ENCODE measurements at regions not wholly inside any gene's neighbourhood (a gene's known extent, or its start where the extent isn't known, plus 50 kb on each side); places are given as distances from the start of the nearest gene placed in this dataset.
"Not testable (repeated sequence)": the region's sequence is repeated elsewhere in the genome, so short reads cannot be mapped to it uniquely, and the experiment has no call there.

DNA sequence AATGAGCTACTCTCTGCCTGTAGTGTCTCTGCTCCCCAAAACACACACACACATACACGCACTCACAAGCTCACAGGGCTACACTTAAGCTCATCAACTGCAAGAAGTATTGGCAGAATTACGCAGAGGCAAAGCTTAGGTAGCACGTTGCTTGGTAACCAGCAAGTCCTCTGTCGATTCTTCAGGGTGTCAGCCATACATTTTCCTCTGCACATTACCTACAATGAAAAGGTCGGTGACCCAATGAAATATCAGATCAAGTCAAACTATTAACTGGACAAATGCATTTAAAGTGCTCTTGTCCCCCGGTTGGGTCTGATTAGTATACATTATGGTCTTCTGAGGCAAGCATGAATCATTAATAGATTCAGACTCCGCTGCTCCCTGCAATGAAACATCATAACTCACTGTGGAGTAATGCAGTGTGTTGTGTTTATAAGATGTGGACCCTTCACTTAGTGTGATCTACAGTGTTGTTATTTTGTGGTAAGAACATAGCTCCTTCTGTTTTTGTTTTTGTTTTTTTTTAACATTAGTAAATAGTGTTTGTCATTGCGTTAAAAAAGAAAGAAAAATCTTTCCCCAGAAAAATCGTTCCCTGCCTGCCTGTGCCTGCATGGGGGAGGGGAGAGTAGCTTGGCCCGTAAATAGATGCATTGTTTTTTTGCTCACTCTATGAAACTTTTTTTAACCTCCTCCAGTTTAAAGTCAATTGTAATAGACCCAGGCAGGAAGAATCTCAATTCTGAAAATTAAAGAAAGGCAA is 325.5 kb downstream of the SFMBT2 start:
- Mint-ChIP-seq H3K4me3 (no peak overlapping the region), H3K27me3 (peaks cover 32% of the 10 kb centered on the region), H3K36me3 (ENCODE audit: low read depth) (no peaks in the 10 kb centered on the region), H3K27ac (no peak overlapping the region), H3K4me1 (no peaks in the 10 kb centered on the region), H3K9me3 (no peaks in the 10 kb centered on the region)
- ChIA-PET CTCF (interaction anchor here (1.1 to 1.2 kb wide), 2 partner anchors 166 to 167 kb away, joined by 3 read pairs; no protein-coding TSS in a partner anchor), POLR2A (no interaction called here)
- DNase-seq = no peak

DNA sequence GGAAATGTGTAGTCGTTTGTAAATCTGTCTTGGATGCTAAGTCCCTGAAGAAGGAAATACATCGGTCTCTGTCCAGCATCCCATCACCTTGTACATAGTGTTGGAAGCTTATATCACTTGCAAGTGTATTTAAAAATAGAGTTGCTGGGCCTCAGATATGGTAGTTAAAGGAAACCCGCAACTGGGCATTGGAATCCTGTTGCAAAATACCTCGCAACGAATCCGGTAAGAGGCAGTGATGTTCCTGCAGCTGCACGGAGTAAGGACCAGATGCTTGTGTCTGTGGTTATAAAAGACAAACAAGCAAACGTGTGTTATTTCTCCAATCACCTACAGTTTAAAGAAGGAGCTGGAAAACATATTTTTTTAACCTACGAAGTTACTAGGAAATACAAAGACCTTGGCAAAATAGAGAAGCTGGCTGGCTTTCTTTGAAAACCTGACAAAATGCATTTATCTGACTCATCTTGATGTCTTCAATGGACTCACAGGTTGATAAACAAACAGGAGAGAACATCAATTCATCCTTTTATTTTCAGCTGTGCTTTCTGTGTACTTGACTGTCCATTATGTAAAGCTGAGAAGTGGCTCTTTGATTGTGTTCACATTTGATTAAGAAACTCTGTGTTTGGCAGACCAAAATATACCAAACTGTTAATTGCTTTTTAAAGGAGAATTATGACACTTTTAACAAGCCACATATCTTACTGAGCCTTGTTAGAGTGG is 326.4 kb downstream of the SFMBT2 start:
- CTCF ChIA-PET = interaction anchor here (1.0 kb wide), 1 partner anchor 165 kb away, joined by 3 read pairs; no protein-coding TSS in a partner anchor

DNA sequence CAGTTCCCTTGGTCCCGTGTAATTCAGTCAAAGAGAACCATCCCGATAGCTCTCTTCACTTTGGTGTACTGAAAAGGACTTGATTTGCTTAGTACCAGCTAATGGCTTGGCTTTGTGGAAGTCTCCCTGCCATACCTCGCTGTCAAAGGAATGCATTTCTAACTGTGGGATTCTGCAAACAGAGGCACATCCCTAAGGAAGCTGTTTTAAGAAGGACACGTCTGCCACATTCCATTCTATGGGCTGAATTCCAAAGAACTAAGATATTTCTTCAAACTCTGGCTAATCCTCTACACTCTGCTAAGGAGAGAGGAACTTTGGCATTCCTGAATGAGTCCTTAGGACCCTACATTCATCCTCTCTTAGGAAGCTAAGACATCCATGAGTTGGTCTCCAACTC is 327.9 kb downstream of the SFMBT2 start:
- DNase-seq = no peak
- H3K27ac Mint-ChIP-seq = no peak overlapping the region
- no peaks in the 10 kb centered on the region for H3K9me3 Mint-ChIP-seq
- CTCF ChIA-PET = interaction anchor here (1.6 to 2.1 kb wide), 2 partner anchors 39 to 164 kb away, joined by 5 to 7 read pairs; no protein-coding TSS in a partner anchor
- H3K4me1 Mint-ChIP-seq = no peaks in the 10 kb centered on the region
- H3K4me3 Mint-ChIP-seq = no peak overlapping the region
- POLR2A ChIA-PET = no interaction called here
- H3K27me3 Mint-ChIP-seq = peaks cover 35% of the 10 kb centered on the region
- no peaks in the 10 kb centered on the region for H3K36me3 Mint-ChIP-seq (ENCODE audit: low read depth)

More for the DNA sequence above, 326.4 kb downstream of the SFMBT2 start:
- Mint-ChIP-seq H3K9me3 (no peaks in the 10 kb centered on the region), H3K27me3 (peaks cover 34% of the 10 kb centered on the region), H3K4me3 (no peak overlapping the region), H3K27ac (no peak overlapping the region), H3K4me1 (no peaks in the 10 kb centered on the region), H3K36me3 (ENCODE audit: low read depth) (no peaks in the 10 kb centered on the region)
- POLR2A ChIA-PET = no interaction called here
- no peak for DNase-seq

DNA sequence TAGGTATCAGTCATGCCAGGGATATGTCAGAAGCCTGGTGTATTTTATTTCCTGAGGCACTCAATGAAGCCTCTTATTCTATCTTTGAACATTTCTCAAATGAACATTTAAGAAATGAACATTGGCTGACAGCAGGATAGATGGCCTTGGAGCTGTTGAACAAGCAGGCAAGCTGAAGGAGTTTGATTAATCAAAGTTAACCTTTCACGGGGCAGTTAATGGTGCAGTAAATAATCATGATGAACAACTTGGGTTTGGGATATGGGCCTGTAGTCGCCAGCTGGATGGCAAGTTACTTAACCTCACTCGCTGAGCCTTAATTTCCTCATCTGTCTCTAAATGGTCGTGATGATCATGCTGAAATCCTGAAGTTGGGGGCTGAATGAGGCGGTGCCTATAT is 333.0 kb downstream of the SFMBT2 start:
- Mint-ChIP-seq H3K27me3 (peaks cover 38% of the 10 kb centered on the region), H3K27ac (no peak overlapping the region), H3K4me1 (no peaks in the 10 kb centered on the region), H3K9me3 (no peaks in the 10 kb centered on the region), H3K36me3 (ENCODE audit: low read depth) (no peaks in the 10 kb centered on the region), H3K4me3 (no peak overlapping the region)
- ChIA-PET CTCF (no interaction called here), POLR2A (no interaction called here)
- no peak for DNase-seq

DNA sequence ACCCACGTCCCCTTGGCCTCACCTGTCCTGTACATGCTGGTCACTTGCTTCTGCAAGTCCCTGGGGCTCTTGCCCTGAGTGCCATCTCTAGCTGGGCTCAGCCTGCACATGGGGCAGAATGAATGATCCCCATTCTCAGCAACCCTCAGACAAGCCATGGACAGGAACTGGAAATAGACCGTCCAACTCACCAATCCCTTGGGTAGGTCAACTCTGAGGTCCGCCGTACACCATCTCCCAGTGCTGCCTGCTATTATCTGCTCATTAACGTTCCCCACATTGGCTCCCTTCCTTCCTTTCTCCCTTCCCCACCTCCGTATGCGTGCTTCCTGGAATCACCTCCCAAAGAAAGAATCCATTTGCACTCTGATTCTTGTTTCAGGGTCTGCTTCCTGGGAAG is 335.0 kb downstream of the SFMBT2 start:
- H3K36me3 Mint-ChIP-seq (ENCODE audit: low read depth) = no peaks in the 10 kb centered on the region
- no peaks in the 10 kb centered on the region for H3K4me1 Mint-ChIP-seq
- H3K27me3 Mint-ChIP-seq = peaks cover 31% of the 10 kb centered on the region
- POLR2A ChIA-PET = no interaction called here
- no peak overlapping the region for H3K4me3 Mint-ChIP-seq
- H3K27ac Mint-ChIP-seq = no peak overlapping the region
- CTCF ChIA-PET = no interaction called here
- H3K9me3 Mint-ChIP-seq = no peaks in the 10 kb centered on the region
- DNase-seq = no peak

DNA sequence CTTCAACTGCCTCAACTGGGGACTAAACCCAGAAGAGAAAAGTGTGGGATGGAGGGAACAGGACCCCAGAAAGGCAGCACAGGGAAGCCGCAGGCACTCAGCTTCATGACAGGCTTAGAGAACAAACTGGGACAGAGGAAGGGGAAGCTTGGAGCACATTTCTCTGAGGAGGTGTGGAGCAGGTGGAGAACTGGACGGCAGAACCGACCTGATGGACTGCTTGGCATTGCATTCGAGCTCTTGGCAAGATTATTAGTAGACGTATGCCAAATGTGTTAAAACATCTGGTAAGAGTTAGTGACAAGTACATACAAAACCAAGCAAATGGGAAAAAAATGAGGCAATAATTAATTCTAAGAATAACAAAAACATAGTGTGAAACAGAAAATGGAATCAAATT is 335.7 kb downstream of the SFMBT2 start:
- H3K27me3 Mint-ChIP-seq = peaks cover 31% of the 10 kb centered on the region
- DNase-seq = no peak
- no peak overlapping the region for H3K27ac Mint-ChIP-seq
- no peaks in the 10 kb centered on the region for H3K9me3 Mint-ChIP-seq
- no peaks in the 10 kb centered on the region for H3K36me3 Mint-ChIP-seq (ENCODE audit: low read depth)
- ChIA-PET POLR2A (no interaction called here), CTCF (interaction anchor here (0.9 kb wide), 1 partner anchor 155 kb away, joined by 3 read pairs; no protein-coding TSS in a partner anchor)
- no peak overlapping the region for H3K4me3 Mint-ChIP-seq
- no peaks in the 10 kb centered on the region for H3K4me1 Mint-ChIP-seq

DNA sequence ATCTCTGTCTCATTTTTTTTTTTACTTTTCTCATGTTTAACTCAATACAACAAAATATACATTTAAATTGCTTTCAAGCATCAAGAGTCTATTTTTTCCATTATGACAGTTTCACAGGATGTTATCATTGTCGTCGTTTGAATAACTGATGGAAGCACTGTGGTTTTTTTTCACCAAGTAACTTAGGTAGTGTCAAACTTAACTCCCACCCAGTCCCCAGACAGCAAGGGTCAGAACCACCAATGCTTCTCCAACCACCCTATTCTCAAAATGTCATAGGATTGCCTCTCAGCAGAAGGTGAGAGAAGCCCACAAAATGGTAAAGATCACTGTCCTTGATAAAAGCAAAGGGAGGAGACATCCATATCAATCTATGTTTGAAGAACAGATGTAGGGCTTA is 339.4 kb downstream of the SFMBT2 start:
- no peak overlapping the region for H3K4me3 Mint-ChIP-seq
- ChIA-PET CTCF (interaction anchor here (0.9 kb wide), 1 partner anchor 153 kb away, joined by 3 read pairs; no protein-coding TSS in a partner anchor), POLR2A (no interaction called here)
- H3K27me3 Mint-ChIP-seq = peaks cover 29% of the 10 kb centered on the region
- DNase-seq = no peak
- no peaks in the 10 kb centered on the region for H3K4me1 Mint-ChIP-seq
- no peaks in the 10 kb centered on the region for H3K9me3 Mint-ChIP-seq
- no peaks in the 10 kb centered on the region for H3K36me3 Mint-ChIP-seq (ENCODE audit: low read depth)
- no peak overlapping the region for H3K27ac Mint-ChIP-seq

DNA sequence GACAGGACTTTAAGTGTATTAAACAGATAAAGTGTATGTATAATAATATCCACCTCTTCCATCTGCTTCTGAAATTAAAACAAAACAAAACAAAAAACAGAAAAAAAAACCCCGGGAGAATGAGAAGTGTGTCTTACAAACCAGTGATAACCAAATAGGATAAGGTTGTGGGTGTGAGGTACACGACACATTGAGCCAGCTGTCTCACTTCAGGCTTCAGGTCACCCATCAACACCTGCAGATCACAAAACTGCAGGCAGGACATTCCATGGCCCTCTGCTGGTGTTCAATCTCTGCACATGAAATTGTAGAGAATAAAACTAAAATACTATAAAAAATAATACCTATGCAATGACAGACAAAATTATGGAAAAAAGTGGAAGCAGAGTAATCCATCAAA is 339.9 kb downstream of the SFMBT2 start:
- H3K27ac Mint-ChIP-seq = no peak overlapping the region
- H3K4me3 Mint-ChIP-seq = no peak overlapping the region
- no peaks in the 10 kb centered on the region for H3K36me3 Mint-ChIP-seq (ENCODE audit: low read depth)
- H3K27me3 Mint-ChIP-seq = peaks cover 28% of the 10 kb centered on the region
- POLR2A ChIA-PET = no interaction called here
- no peaks in the 10 kb centered on the region for H3K4me1 Mint-ChIP-seq
- H3K9me3 Mint-ChIP-seq = no peaks in the 10 kb centered on the region
- CTCF ChIA-PET = no interaction called here
- DNase-seq = no peak

DNA sequence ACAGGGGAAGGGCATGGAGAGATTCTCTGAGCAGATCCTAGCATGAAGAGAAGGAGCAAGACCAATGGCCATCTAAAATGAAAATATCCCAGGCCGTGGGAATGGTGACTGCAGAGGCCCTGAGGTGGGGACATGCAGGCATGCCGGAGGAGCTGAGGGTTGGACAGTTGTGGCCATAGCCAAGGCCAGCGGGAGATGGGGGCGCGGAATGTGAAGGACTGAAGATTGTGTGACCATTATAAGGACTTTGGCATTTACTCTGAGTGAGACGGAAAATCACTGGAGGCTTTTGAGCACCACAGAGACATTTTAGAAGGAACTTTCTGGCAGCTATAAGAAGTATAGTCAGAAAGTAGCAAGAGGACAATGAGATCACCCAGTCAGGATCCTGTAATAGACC is 341.1 kb downstream of the SFMBT2 start:
- H3K9me3 Mint-ChIP-seq = no peaks in the 10 kb centered on the region
- ChIA-PET CTCF (no interaction called here), POLR2A (no interaction called here)
- H3K27ac Mint-ChIP-seq = no peak overlapping the region
- no peaks in the 10 kb centered on the region for H3K4me1 Mint-ChIP-seq
- H3K4me3 Mint-ChIP-seq = no peak overlapping the region
- H3K27me3 Mint-ChIP-seq = peaks cover 19% of the 10 kb centered on the region
- H3K36me3 Mint-ChIP-seq (ENCODE audit: low read depth) = no peaks in the 10 kb centered on the region
- no peak for DNase-seq

DNA sequence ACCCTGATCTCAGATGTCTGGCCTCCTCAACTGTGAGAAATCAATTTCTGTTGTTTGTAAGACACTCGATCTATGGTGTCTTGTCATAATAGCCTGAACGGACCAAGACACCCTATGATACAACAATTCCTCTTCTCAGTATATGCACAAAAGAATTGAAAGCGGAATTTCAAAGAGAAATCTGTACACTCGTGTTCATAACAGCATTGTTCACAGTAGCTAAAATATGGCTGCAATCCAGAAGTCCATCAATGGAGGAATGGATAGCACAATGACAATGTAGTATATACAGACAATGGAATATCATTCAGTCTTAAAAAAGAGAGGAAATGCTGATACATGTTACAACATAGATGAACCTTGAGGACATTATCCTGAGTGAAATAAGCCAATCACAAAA is 354.6 kb downstream of the SFMBT2 start:
- H3K27me3 Mint-ChIP-seq = no peaks in the 10 kb centered on the region
- H3K4me3 Mint-ChIP-seq = no peak overlapping the region
- CTCF ChIA-PET = no interaction called here
- no peaks in the 10 kb centered on the region for H3K9me3 Mint-ChIP-seq
- no peak overlapping the region for H3K27ac Mint-ChIP-seq
- no peak for DNase-seq
- H3K4me1 Mint-ChIP-seq = no peaks in the 10 kb centered on the region
- H3K36me3 Mint-ChIP-seq (ENCODE audit: low read depth) = no peaks in the 10 kb centered on the region
- POLR2A ChIA-PET = no interaction called here

DNA sequence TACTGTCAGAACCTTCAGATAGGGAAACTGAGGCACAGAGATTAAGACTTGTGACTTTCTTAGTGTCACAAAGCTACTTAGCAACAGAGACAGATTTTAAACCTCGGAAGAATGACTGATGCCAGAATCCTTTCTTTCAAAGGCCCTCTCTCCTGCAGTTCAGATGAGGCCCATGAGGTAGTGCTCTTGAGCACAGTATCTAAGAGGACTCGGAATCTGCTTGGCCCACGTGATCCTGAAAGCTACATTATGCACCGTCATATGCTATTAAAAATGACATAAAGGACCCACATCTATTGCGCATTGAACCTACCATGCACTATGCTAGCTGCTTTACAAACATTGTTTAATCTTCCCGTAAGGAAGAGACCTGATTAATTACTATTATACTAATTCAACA is 355.9 kb downstream of the SFMBT2 start:
- no peaks in the 10 kb centered on the region for H3K4me1 Mint-ChIP-seq
- H3K36me3 Mint-ChIP-seq (ENCODE audit: low read depth) = peaks cover 4% of the 10 kb centered on the region
- DNase-seq = no peak
- H3K27me3 Mint-ChIP-seq = no peaks in the 10 kb centered on the region
- H3K4me3 Mint-ChIP-seq = no peak overlapping the region
- CTCF ChIA-PET = interaction anchor here (0.5 to 1.0 kb wide), 4 partner anchors 11 to 357 kb away, joined by 3 read pairs; no protein-coding TSS in a partner anchor
- POLR2A ChIA-PET = no interaction called here
- peaks cover 4% of the 10 kb centered on the region for H3K9me3 Mint-ChIP-seq
- H3K27ac Mint-ChIP-seq = no peak overlapping the region

DNA sequence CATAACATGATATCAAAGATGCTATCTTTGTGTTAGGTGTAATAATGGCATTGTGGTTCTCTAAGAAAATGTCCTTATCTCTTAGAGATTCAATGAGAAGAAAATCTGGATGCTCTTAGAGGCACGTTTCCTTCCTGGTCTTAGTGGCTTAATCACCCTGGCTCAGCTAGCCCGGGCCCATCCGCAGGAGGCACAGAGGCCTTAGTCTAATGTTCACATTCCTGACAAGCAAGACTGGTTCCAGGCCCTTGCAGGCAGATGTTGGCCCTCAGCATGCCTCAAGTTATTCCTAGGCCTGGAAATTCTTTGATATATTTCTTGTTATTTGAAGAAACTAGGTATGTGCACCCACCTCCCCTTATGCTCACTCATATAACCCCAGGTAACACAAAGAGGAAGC is 357.6 kb downstream of the SFMBT2 start:
- DNase-seq = no peak
- Mint-ChIP-seq H3K27me3 (no peaks in the 10 kb centered on the region), H3K36me3 (ENCODE audit: low read depth) (peaks cover 5% of the 10 kb centered on the region), H3K27ac (no peak overlapping the region), H3K4me3 (no peak overlapping the region), H3K4me1 (no peaks in the 10 kb centered on the region), H3K9me3 (peaks cover 8% of the 10 kb centered on the region)
- ChIA-PET POLR2A (no interaction called here), CTCF (no interaction called here)

DNA sequence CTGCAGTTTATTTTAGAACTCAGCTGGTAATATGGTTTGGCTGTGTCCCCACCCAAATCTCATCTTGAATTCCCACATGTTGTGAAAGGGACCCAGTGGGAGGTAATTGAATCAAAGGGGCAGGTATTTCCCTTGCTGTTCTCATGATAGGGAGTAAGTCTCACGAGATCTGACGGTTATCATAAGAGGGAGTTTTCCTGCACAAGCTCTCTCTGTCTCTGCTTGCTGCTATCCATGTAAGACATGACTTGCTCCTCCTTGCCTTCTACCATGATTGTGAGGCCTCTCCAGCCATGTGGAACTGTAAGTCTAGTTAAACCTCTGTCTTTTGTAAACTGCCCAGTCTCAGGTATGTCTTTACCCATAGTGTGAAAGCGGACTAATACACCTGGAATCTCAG is 360.8 kb downstream of the SFMBT2 start:
- H3K27ac Mint-ChIP-seq, POLR2A ChIA-PET, H3K9me3 Mint-ChIP-seq, H3K4me3 Mint-ChIP-seq, H3K27me3 Mint-ChIP-seq, DNase-seq: not testable (repeated sequence)
- Mint-ChIP-seq H3K36me3 (ENCODE audit: low read depth) (peaks cover 11% of the 10 kb centered on the region), H3K4me1 (peaks cover 28% of the 10 kb centered on the region)
- CTCF ChIA-PET = interaction anchor here (0.8 kb wide), 1 partner anchor 132 kb away, joined by 3 read pairs; no protein-coding TSS in a partner anchor

DNA sequence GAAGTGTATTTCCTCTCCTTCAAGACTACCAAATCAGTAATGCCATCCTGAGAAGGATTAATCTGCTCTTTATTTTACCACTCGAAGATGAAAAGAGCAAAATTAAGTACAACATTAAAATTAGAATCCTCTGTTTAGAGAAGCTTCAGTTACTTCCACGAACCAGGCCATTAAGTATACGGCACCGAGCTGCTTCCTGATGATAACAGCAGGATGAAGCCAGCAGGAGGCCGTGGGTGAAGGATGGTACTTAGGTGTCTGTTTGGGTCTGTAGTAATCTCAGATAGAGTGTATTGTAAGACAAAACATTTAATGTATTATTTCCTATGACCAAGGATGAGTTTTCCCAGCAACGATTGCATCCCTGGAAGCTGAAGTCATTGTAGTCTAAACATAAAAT is 362.8 kb downstream of the SFMBT2 start:
- ChIA-PET POLR2A (no interaction called here), CTCF (no interaction called here)
- peaks cover 8% of the 10 kb centered on the region for H3K9me3 Mint-ChIP-seq
- peaks cover 11% of the 10 kb centered on the region for H3K36me3 Mint-ChIP-seq (ENCODE audit: low read depth)
- H3K27me3 Mint-ChIP-seq = no peaks in the 10 kb centered on the region
- H3K4me3 Mint-ChIP-seq = no peak overlapping the region
- H3K27ac Mint-ChIP-seq = no peak overlapping the region
- peaks cover 36% of the 10 kb centered on the region for H3K4me1 Mint-ChIP-seq
- no peak for DNase-seq
